Mesothelial cell of epicardium (in vitro differentiated cells): ENCODE measurements at regions not wholly inside any gene's neighbourhood (a gene's known extent, or its start where the extent isn't known, plus 50 kb on each side); places are given as distances from the start of the nearest gene placed in this dataset.

ENCODE experiments used
- DNase-seq, 2 experiments: peaks; one replicate each; pipeline ENCODE4 v3.0.0; 2021; ENCODE audit warnings: low spot score in 2 of 2; ENCODE audit not compliant: unreplicated experiment in 2 of 2
- H3K27ac Mint-ChIP-seq: 2 replicates; pipeline ENCODE4 v1.8.0; 2021; ENCODE audit warnings: mixed read lengths
- H3K27me3 Mint-ChIP-seq: 2 replicates; pipeline ENCODE4 v1.8.0; 2021; ENCODE audit warnings: low read depth, mixed read lengths
- H3K36me3 Mint-ChIP-seq: 2 replicates; pipeline ENCODE4 v1.8.0; 2021; ENCODE audit warnings: mixed read lengths
- H3K4me1 Mint-ChIP-seq: 2 replicates; pipeline ENCODE4 v1.8.0; 2021; ENCODE audit warnings: mixed read lengths
- H3K4me3 Mint-ChIP-seq: 2 replicates; pipeline ENCODE4 v1.8.0; 2021; ENCODE audit warnings: mild to moderate bottlenecking, moderate library complexity, mixed read lengths
- H3K9me3 Mint-ChIP-seq: 2 replicates; pipeline ENCODE4 v1.8.0; 2021; ENCODE audit warnings: mixed read lengths
- CTCF ChIP-seq: fragments of 200-600 bp; sonication (generic); IDR thresholded peaks from one replicate; pipeline ENCODE4 v1.5.0; 2021; ENCODE audit warnings: antibody characterized with exemption; ENCODE audit not compliant: unreplicated experiment

GRCh38 chr10:47058032-47058702 lies 146.9 kb downstream of the PTPN20 start:
- peaks cover 6% of the 10 kb centered on the region for H3K4me1 Mint-ChIP-seq
- no peak overlapping the region for H3K4me3 Mint-ChIP-seq
- peaks cover 54% of the 10 kb centered on the region for H3K27me3 Mint-ChIP-seq

GRCh38 chr10:47058961-47059391 lies 147.7 kb downstream of the PTPN20 start:
- H3K4me3 Mint-ChIP-seq, result no peak overlapping the region
- no peaks in the 10 kb centered on the region for H3K9me3 Mint-ChIP-seq
- H3K36me3 Mint-ChIP-seq, result no peaks in the 10 kb centered on the region
- H3K27me3 Mint-ChIP-seq, result peaks cover 62% of the 10 kb centered on the region
- DNase-seq, result peak in 1 of 2 experiments; percentile 34
- H3K4me1 Mint-ChIP-seq, result peaks cover 6% of the 10 kb centered on the region
- no peak overlapping the region for H3K27ac Mint-ChIP-seq
- TF ChIP-seq CTCF, result no peak

More at GRCh38 chr10:47058032-47058702, 146.9 kb downstream of the PTPN20 start:
- Mint-ChIP-seq H3K36me3 (no peaks in the 10 kb centered on the region), H3K9me3 (no peaks in the 10 kb centered on the region), H3K27ac (no peak overlapping the region)
- DNase-seq, result peak in 1 of 2 experiments; percentile 9
- no peak for TF ChIP-seq CTCF

GRCh38 chr10:47059606-47060311 lies 148.5 kb downstream of the PTPN20 start:
- no peaks in the 10 kb centered on the region for H3K36me3 Mint-ChIP-seq
- peaks cover 66% of the 10 kb centered on the region for H3K27me3 Mint-ChIP-seq
- DNase-seq, result no peak
- peaks cover 6% of the 10 kb centered on the region for H3K4me1 Mint-ChIP-seq
- no peaks in the 10 kb centered on the region for H3K9me3 Mint-ChIP-seq
- no peak overlapping the region for H3K4me3 Mint-ChIP-seq
- no peak overlapping the region for H3K27ac Mint-ChIP-seq
- no peak for TF ChIP-seq CTCF

- Mint-ChIP-seq H3K27ac (no peak overlapping the region), H3K4me1 (peaks cover 6% of the 10 kb centered on the region), H3K27me3 (peaks cover 68% of the 10 kb centered on the region), H3K36me3 (no peaks in the 10 kb centered on the region), H3K9me3 (no peaks in the 10 kb centered on the region), H3K4me3 (no peak overlapping the region)
- no peak for DNase-seq
- TF ChIP-seq CTCF, result no peak
Measured at GRCh38 chr10:47060356-47060755, 149.1 kb downstream of the PTPN20 start.

- no peak overlapping the region for H3K27ac Mint-ChIP-seq
- H3K27me3 Mint-ChIP-seq, result peaks cover 72% of the 10 kb centered on the region
- H3K9me3 Mint-ChIP-seq, result no peaks in the 10 kb centered on the region
- H3K4me3 Mint-ChIP-seq, result no peak overlapping the region
- no peak for DNase-seq
- H3K4me1 Mint-ChIP-seq, result peaks cover 6% of the 10 kb centered on the region
- no peaks in the 10 kb centered on the region for H3K36me3 Mint-ChIP-seq
- no peak for TF ChIP-seq CTCF
Measured at GRCh38 chr10:47060993-47061500, 149.8 kb downstream of the PTPN20 start.
